WTC11 (cell line): ENCODE measurements at regions not wholly inside any gene's neighbourhood (a gene's known extent, or its start where the extent isn't known, plus 50 kb on each side); places are given as distances from the start of the nearest gene placed in this dataset.

ENCODE experiments used
- ATAC-seq: fragments of 200-7000 bp; cut with Tn5 transposase; 2 replicates; pipeline ENCODE4 v1.10.0; 2021; ENCODE audit warnings: mild to moderate bottlenecking, moderate library complexity
- CTCF ChIA-PET: fragments of 300-600 bp; sonication (Branson Sonifier 250); formaldehyde crosslinking; loops from one replicate; lab custom pipeline; 2021; ENCODE audit warnings: antibody characterized with exemption; lab: Charles Lee
- POLR2A ChIA-PET: fragments of 350-600 bp; sonication (Branson Sonifier 250); formaldehyde crosslinking; loops from one replicate; lab custom pipeline; 2021; ENCODE audit warnings: antibody characterized with exemption; lab: Charles Lee
- DNase-seq: peaks from one replicate; pipeline ENCODE4 v3.0.0; 2021; ENCODE audit warnings: low spot score
- H3K27ac Mint-ChIP-seq: 2 replicates; pipeline ENCODE4 v1.8.0; 2021; ENCODE audit warnings: mixed read lengths
- H3K27me3 Mint-ChIP-seq: 2 replicates; pipeline ENCODE4 v1.8.0; 2021; ENCODE audit warnings: low read depth, mild to moderate bottlenecking, moderate library complexity, mixed read lengths
- H3K36me3 Mint-ChIP-seq: 2 replicates; pipeline ENCODE4 v1.8.0; 2021; ENCODE audit warnings: mixed read lengths
- H3K4me1 Mint-ChIP-seq: 2 replicates; pipeline ENCODE4 v1.8.0; 2022; ENCODE audit warnings: mixed read lengths
- H3K4me3 Mint-ChIP-seq: 2 replicates; pipeline ENCODE4 v1.8.0; 2021; ENCODE audit warnings: mild to moderate bottlenecking, moderate library complexity, mixed read lengths
- H3K9me3 Mint-ChIP-seq: 2 replicates; pipeline ENCODE4 v1.8.0; 2021; ENCODE audit warnings: mixed read lengths
- CREB1 ChIP-seq: sonication (generic); formaldehyde crosslinking; IDR thresholded peaks from 2 replicates; pipeline ENCODE4 v1.8.0; 2023; ENCODE audit warnings: mild to moderate bottlenecking, missing genetic modification reagents
- CREM ChIP-seq: sonication (generic); formaldehyde crosslinking; IDR thresholded peaks from 2 replicates; pipeline ENCODE4 v1.8.1; 2022; ENCODE audit warnings: mild to moderate bottlenecking, missing genetic modification reagents, moderate library complexity
- ETV6 ChIP-seq: sonication (generic); formaldehyde crosslinking; IDR thresholded peaks from 2 replicates; pipeline ENCODE4 v1.8.1; 2022; ENCODE audit warnings: mild to moderate bottlenecking, missing genetic modification reagents
- HMGA2 ChIP-seq: fragments of 250-450 bp; sonication (Bioruptor Pico); IDR thresholded peaks from 2 replicates; pipeline ENCODE4 v1.4.0; 2021; ENCODE audit warnings: mild to moderate bottlenecking, moderate library complexity
- NR1H2 ChIP-seq: sonication (generic); formaldehyde crosslinking; IDR thresholded peaks from 2 replicates; pipeline ENCODE4 v1.9.0; 2021; ENCODE audit warnings: mild to moderate bottlenecking, moderate library complexity, missing genetic modification reagents
- OVOL2 ChIP-seq: fragments of 250-450 bp; sonication (Bioruptor Pico); IDR thresholded peaks from 2 replicates; pipeline ENCODE4 v1.9.0; 2021; ENCODE audit warnings: mild to moderate bottlenecking, borderline replicate concordance
- SP1 ChIP-seq: sonication (generic); formaldehyde crosslinking; conservative IDR thresholded peaks from 2 replicates; pipeline ENCODE4 v1.8.1; 2022; ENCODE audit warnings: missing genetic modification reagents
- TEAD1 ChIP-seq: sonication (generic); formaldehyde crosslinking; IDR thresholded peaks from 2 replicates; pipeline ENCODE4 v1.8.0; 2022; ENCODE audit warnings: mild to moderate bottlenecking, missing genetic modification reagents
- ZNF138 ChIP-seq: sonication (generic); formaldehyde crosslinking; conservative IDR thresholded peaks from 2 replicates; pipeline ENCODE4 v1.8.1; 2022; ENCODE audit warnings: mild to moderate bottlenecking, moderate library complexity, missing genetic modification reagents
- ZNF317 ChIP-seq: sonication (generic); formaldehyde crosslinking; IDR thresholded peaks from 2 replicates; pipeline ENCODE4 v1.8.1; 2023; ENCODE audit warnings: low read depth, mild to moderate bottlenecking, moderate library complexity, missing genetic modification reagents, borderline replicate concordance
- ZNF416 ChIP-seq: fragments of 250-450 bp; sonication (Bioruptor Pico); IDR thresholded peaks from 2 replicates; pipeline ENCODE4 v1.9.0; 2021; ENCODE audit warnings: mild to moderate bottlenecking, inconsistent platforms
- ZNF671 ChIP-seq: fragments of 250-450 bp; sonication (Bioruptor Pico); IDR thresholded peaks from 2 replicates; pipeline ENCODE4 v1.8.0; 2021; ENCODE audit warnings: mild to moderate bottlenecking
- TF ChIP-seq, protein P1 (sequence below): sonication (generic); formaldehyde crosslinking; IDR thresholded peaks from 2 replicates; pipeline ENCODE4 v1.8.0; 2023; ENCODE audit warnings: missing genetic modification reagents, mild to moderate bottlenecking, borderline replicate concordance
- TF ChIP-seq, protein P2 (sequence below): sonication (generic); formaldehyde crosslinking; IDR thresholded peaks from 2 replicates; pipeline ENCODE4 v1.8.0; 2022; ENCODE audit warnings: mild to moderate bottlenecking, missing genetic modification reagents
- TF ChIP-seq, protein P3 (sequence below): sonication (generic); formaldehyde crosslinking; IDR thresholded peaks from 2 replicates; pipeline ENCODE4 v1.8.0; 2022; ENCODE audit warnings: missing genetic modification reagents
- TF ChIP-seq, protein P4 (sequence below): sonication (generic); formaldehyde crosslinking; IDR thresholded peaks from 2 replicates; pipeline ENCODE4 v1.8.1; 2022; ENCODE audit warnings: mild to moderate bottlenecking, missing genetic modification reagents, moderate library complexity, borderline replicate concordance
- TF ChIP-seq, protein P5 (sequence below): fragments of 200-600 bp; IDR thresholded peaks from 2 replicates; pipeline ENCODE4 v1.8.0; 2022; ENCODE audit warnings: antibody characterized with exemption

DNA sequence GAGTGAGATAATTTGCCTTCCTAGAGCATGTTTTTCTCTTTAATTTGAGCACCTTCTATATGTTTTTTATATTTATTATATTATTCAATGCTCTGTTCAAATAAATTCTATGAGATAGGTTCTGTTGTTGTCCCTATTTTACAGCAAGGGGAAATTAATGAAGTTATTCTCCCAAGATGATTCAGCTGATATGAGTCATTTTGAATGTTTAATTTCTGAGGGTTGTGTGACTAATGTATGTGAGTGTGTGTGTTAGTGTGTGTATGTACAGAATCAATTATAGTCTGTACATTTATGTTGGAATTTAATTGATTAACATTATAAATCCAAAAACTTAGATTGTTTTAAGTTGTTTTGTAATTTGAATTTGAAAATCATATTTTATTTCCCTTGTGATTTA, 1536.7 kb upstream of the B3GALT2 start:
- no peak overlapping the region for H3K4me3 Mint-ChIP-seq
- TF ChIP-seq ETV6 (no peak), ZNF671 (CRISPR knock-in tag) (no peak), CREB1 (CRISPR knock-in tag) (no peak), TEAD1 (CRISPR knock-in tag) (no peak), NR1H2 (CRISPR knock-in tag) (no peak), CREM (CRISPR knock-in tag) (no peak), ZNF138 (CRISPR knock-in tag) (no peak), ZNF317 (CRISPR knock-in tag) (no peak), SP1 (CRISPR knock-in tag) (no peak), HMGA2 (CRISPR knock-in tag) (no peak), OVOL2 (CRISPR knock-in tag) (no peak), ZNF416 (no peak)
- TF ChIP-seq, protein P1, sequence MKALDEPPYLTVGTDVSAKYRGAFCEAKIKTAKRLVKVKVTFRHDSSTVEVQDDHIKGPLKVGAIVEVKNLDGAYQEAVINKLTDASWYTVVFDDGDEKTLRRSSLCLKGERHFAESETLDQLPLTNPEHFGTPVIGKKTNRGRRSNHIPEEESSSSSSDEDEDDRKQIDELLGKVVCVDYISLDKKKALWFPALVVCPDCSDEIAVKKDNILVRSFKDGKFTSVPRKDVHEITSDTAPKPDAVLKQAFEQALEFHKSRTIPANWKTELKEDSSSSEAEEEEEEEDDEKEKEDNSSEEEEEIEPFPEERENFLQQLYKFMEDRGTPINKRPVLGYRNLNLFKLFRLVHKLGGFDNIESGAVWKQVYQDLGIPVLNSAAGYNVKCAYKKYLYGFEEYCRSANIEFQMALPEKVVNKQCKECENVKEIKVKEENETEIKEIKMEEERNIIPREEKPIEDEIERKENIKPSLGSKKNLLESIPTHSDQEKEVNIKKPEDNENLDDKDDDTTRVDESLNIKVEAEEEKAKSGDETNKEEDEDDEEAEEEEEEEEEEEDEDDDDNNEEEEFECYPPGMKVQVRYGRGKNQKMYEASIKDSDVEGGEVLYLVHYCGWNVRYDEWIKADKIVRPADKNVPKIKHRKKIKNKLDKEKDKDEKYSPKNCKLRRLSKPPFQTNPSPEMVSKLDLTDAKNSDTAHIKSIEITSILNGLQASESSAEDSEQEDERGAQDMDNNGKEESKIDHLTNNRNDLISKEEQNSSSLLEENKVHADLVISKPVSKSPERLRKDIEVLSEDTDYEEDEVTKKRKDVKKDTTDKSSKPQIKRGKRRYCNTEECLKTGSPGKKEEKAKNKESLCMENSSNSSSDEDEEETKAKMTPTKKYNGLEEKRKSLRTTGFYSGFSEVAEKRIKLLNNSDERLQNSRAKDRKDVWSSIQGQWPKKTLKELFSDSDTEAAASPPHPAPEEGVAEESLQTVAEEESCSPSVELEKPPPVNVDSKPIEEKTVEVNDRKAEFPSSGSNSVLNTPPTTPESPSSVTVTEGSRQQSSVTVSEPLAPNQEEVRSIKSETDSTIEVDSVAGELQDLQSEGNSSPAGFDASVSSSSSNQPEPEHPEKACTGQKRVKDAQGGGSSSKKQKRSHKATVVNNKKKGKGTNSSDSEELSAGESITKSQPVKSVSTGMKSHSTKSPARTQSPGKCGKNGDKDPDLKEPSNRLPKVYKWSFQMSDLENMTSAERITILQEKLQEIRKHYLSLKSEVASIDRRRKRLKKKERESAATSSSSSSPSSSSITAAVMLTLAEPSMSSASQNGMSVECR (CRISPR knock-in tag), result no peak
- TF ChIP-seq, protein P2, sequence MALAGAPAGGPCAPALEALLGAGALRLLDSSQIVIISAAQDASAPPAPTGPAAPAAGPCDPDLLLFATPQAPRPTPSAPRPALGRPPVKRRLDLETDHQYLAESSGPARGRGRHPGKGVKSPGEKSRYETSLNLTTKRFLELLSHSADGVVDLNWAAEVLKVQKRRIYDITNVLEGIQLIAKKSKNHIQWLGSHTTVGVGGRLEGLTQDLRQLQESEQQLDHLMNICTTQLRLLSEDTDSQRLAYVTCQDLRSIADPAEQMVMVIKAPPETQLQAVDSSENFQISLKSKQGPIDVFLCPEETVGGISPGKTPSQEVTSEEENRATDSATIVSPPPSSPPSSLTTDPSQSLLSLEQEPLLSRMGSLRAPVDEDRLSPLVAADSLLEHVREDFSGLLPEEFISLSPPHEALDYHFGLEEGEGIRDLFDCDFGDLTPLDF (CRISPR knock-in tag), result no peak
- TF ChIP-seq, protein P3, sequence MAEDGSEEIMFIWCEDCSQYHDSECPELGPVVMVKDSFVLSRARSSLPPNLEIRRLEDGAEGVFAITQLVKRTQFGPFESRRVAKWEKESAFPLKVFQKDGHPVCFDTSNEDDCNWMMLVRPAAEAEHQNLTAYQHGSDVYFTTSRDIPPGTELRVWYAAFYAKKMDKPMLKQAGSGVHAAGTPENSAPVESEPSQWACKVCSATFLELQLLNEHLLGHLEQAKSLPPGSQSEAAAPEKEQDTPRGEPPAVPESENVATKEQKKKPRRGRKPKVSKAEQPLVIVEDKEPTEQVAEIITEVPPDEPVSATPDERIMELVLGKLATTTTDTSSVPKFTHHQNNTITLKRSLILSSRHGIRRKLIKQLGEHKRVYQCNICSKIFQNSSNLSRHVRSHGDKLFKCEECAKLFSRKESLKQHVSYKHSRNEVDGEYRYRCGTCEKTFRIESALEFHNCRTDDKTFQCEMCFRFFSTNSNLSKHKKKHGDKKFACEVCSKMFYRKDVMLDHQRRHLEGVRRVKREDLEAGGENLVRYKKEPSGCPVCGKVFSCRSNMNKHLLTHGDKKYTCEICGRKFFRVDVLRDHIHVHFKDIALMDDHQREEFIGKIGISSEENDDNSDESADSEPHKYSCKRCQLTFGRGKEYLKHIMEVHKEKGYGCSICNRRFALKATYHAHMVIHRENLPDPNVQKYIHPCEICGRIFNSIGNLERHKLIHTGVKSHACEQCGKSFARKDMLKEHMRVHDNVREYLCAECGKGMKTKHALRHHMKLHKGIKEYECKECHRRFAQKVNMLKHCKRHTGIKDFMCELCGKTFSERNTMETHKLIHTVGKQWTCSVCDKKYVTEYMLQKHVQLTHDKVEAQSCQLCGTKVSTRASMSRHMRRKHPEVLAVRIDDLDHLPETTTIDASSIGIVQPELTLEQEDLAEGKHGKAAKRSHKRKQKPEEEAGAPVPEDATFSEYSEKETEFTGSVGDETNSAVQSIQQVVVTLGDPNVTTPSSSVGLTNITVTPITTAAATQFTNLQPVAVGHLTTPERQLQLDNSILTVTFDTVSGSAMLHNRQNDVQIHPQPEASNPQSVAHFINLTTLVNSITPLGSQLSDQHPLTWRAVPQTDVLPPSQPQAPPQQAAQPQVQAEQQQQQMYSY (CRISPR knock-in tag), result no peak
- TF ChIP-seq, protein P4, sequence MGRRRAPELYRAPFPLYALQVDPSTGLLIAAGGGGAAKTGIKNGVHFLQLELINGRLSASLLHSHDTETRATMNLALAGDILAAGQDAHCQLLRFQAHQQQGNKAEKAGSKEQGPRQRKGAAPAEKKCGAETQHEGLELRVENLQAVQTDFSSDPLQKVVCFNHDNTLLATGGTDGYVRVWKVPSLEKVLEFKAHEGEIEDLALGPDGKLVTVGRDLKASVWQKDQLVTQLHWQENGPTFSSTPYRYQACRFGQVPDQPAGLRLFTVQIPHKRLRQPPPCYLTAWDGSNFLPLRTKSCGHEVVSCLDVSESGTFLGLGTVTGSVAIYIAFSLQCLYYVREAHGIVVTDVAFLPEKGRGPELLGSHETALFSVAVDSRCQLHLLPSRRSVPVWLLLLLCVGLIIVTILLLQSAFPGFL (CRISPR knock-in tag), result no peak
- TF ChIP-seq, protein P5, sequence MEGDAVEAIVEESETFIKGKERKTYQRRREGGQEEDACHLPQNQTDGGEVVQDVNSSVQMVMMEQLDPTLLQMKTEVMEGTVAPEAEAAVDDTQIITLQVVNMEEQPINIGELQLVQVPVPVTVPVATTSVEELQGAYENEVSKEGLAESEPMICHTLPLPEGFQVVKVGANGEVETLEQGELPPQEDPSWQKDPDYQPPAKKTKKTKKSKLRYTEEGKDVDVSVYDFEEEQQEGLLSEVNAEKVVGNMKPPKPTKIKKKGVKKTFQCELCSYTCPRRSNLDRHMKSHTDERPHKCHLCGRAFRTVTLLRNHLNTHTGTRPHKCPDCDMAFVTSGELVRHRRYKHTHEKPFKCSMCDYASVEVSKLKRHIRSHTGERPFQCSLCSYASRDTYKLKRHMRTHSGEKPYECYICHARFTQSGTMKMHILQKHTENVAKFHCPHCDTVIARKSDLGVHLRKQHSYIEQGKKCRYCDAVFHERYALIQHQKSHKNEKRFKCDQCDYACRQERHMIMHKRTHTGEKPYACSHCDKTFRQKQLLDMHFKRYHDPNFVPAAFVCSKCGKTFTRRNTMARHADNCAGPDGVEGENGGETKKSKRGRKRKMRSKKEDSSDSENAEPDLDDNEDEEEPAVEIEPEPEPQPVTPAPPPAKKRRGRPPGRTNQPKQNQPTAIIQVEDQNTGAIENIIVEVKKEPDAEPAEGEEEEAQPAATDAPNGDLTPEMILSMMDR, result no peak
- TF ChIP-seq, all 79 proteins: peak for 0
- no peak for ATAC-seq

More for the DNA sequence above, 1536.7 kb upstream of the B3GALT2 start:
- no peaks in the 10 kb centered on the region for H3K27me3 Mint-ChIP-seq
- ChIA-PET POLR2A (no interaction called here), CTCF (no interaction called here)
- no peak for DNase-seq
- H3K4me1 Mint-ChIP-seq, result no peaks in the 10 kb centered on the region
- no peaks in the 10 kb centered on the region for H3K36me3 Mint-ChIP-seq
- H3K9me3 Mint-ChIP-seq, result peaks cover 5% of the 10 kb centered on the region; the same call in 1 of the 2 replicates
- no peak overlapping the region for H3K27ac Mint-ChIP-seq
